ENCODE measurements at regions not wholly inside any gene's neighbourhood (a gene's known extent, or its start where the extent isn't known, plus 50 kb on each side); places are given as distances from the start of the nearest gene placed in this dataset.

GRCh38 chr6:139525415-139525814 is 151.0 kb upstream of the CITED2 start:
- TF ChIP-seq POLR2A (IDR thresholded peaks at IDR 0.05) (no peak), CTCF (IDR thresholded peaks at IDR 0.05 in 4 of 5, conservative IDR thresholded peaks at IDR 0.05 in 1 of 5) (no peak)
